Middle frontal gyrus (tissue), 1 donor: ENCODE measurements at regions not wholly inside any gene's neighbourhood (a gene's known extent, or its start where the extent isn't known, plus 50 kb on each side); places are given as distances from the start of the nearest gene placed in this dataset.
"Not testable (repeated sequence)": the region's sequence is repeated elsewhere in the genome, so short reads cannot be mapped to it uniquely, and the experiment has no call there.

Source experiments
- DNase-seq: peaks from one replicate; pipeline ENCODE4 v3.0.0-alpha.2; 2015; ENCODE audit warnings: low spot score; ENCODE audit errors: extremely low spot score

GRCh38 chr15:67918205-67918861, 78.5 kb upstream of the RNU6-1 start:
- no peak for DNase-seq

DNA sequence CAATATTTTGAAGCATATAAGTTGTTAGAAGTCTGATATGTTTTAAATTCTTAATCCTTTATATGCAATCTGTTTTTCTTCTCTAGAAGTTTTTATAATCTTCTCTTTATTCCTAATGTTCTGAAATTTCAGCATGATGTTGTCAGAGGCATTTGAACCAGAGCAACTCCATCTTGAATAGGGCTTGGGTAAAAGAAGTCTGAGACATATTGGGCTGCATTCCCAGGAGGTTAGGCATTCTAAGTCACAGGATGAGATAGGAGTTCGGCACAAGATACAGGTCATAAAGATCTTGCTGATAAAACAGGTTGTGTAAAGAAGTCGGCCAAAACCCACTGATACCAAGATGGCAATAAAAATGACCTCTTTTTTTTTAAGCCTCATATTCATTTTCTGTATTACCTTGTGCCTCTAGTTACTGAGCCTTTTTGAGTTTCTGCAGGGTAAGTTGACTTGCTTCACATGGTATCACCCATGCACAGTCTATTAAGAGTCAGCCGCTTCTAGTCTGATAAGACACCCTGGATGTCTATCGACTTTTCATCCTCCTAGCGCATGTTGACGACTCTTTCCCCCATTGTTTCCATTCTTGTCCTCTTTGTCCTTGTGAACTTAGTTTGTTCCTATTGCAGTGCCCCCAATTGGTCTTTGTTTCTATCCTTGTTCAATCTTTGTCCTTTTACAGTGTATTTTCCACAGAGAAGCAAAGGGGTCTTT, 80.8 kb upstream of the RNU6-1 start:
- no peak for DNase-seq

- DNase-seq, result no peak
Measured at GRCh38 chr15:67922106-67922675, 82.3 kb upstream of the RNU6-1 start.

DNA sequence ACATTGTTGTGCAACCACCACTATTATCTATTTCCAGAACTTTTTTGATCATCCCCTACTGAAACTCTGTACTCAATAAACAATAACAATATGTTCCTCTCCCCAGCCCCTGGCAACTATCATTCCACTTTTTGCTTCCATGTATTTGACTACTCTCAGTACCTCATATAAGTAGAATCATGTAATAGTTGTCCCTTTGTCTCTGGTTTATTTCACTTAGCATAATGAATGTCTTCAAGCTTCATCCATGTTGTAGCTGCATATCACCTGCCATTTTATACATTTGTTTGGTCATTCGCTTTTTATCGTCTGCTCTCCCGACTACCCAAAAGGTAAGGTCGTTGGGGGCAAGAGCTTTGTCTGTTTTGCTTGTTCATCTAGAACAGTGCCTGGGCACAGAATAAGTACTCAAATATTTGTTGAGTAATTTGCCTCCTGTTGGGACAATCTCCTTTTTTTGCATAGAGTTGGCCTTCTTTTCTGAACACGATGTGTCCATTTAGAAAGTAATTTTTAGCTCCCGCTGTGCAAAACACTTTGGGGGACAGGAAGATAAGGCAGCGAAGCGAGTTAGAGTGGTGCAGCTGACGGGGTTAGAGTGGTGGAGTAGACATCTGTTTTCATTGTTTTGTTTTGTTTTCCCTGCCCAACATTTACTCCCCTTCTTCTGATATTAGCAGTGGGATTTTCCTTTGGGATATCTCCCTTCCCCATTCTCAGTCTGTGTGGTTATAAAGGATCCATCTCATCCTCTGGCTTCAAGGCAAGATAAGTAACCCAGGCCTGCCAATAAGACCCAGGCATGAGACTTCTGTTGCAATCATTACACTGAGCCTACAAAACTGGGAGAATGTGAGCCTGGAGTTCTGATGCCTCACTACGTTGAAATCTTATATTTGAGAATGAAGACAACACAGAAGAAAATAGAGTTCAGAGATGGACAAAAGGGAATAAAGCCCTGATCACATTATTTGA, 83.4 kb upstream of the RNU6-1 start:
- no peak for DNase-seq

DNA sequence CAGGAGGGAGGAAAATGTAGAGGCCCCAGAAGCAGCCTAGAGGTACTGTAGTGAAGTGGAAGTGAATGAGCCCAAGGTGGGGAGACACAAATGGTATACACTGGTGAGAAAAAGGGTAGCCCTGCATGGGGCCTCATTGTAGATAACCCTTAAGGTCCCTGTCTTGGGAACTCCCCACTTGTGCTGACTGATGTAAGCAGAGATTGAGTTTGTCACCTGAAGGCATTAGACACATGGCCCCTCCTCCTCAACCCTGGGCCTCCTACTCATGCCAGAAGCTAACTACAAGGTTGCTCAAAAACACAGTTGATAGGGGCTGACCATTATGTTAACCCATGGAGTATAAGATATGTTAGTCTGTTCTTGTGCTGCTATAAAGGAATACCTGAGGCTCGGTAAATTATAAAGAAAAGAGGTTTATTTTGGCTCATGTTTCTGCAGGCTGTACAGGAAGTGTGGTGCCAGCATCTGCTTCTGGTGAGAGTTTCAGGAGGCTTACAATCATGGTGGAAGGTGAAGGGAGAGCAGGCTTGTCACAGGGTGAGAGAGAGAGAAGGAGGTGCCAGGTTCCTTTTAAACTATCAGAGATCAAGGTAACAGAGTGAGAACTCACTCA, 84.6 kb upstream of the RNU6-1 start:
- DNase-seq, result no peak

DNA sequence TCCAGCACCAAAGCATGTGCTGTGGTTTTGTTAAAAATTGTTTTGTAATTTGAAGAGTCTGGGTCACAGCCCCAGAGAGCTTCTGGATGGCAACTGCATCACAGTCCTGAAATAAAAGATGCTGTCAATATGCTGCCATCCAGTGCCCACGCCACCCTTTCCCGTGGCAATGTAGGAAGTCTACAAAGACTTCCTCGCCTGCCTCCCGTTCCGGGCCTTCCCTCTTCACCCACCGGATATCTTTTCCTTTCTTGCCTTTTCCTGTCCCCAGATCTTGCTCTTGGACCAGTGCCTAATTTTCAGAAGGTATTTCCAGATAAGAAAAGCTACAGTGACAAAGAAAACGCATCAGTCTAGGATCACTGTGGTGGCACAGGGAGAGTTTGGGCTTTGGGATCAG, 85.3 kb upstream of the RNU6-1 start:
- DNase-seq, result no peak

GRCh38 chr15:67927501-67928168, 87.8 kb upstream of the RNU6-1 start:
- DNase-seq, result peak; percentile 56

GRCh38 chr15:67928666-67929065, 88.8 kb upstream of the RNU6-1 start:
- no peak for DNase-seq

DNA sequence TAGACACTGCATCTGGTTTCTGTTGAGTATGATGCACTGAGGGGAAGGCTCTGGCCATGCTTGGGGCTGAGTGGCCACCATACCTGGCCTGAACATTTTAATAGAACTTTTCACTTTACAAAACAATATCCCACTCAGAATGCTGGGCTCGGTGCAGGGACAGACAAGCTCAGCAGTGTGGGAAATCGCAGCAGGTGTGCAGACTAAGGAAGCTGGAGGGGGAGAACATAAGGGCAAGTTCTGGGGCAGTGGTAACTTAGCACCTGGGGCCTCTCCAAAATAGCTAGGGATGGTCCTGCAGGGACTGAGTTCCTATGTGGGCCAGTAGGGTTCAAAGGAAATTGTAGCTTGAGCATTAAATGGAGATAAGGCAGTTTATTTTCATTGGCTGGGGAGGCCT, 90.9 kb upstream of the RNU6-1 start:
- no peak for DNase-seq

GRCh38 chr15:67931861-67932260, 92.0 kb upstream of the RNU6-1 start:
- no peak for DNase-seq

DNA sequence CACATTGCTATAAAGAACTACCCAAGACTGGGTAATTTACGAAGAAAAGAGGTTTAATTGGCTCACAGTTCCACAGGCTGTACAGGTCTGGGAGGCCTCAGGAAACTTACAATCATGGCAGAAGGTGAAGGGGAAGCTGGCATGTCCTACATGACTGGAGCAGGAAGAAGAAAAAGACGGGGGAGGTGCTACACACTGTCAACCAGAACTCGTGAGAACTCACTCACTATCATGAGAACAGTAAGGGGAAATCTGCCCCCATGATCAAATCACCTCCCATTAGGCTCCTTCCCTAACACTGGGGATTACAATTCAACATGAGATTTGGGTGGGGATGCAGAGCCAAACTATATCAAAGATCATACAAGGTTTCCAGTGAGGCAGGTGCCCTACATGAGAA, 94.3 kb upstream of the RNU6-1 start:
- not testable (repeated sequence) for DNase-seq

DNA sequence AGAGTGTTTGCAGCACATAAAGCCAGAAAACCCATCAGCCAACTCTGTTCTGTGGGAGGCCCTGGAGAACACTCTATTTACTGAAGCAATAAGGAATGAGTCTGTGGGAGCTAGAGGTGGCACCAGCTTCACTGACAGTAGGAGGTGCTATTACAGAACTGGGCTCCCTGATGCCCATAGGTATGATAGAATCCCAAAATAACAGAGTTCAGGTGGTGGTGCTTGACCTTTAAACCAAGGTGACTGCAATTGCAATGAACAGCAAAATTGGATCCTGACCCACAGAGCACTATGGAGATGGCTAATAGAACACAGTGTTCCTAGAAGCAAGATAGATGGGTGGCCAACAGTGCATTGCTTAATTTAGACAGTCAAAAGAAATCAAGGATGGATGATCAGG, 95.4 kb upstream of the RNU6-1 start:
- DNase-seq, result no peak

DNA sequence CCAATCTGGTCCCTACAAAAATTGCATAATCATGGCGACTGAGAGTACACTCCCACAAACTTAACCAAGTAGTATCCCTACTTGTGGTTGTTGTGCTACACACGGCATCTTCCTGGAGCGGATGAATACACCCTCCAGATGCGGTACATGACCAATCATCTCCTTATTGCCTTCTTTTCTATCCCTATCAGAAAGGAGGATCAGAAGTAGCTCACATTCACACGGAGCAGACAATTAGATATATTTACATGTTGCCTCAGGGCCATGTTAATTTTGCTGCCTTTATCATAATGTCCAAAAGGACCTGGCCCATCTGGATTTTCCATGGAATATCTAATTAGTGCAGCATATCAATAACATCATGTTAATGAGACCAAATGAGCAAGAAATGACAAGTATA, 96.4 kb upstream of the RNU6-1 start:
- no peak for DNase-seq

- no peak for DNase-seq
Measured at GRCh38 chr15:67937153-67937761, 97.4 kb upstream of the RNU6-1 start.

- not testable (repeated sequence) for DNase-seq
Measured at GRCh38 chr15:67939179-67939578, 99.3 kb upstream of the RNU6-1 start.

DNA sequence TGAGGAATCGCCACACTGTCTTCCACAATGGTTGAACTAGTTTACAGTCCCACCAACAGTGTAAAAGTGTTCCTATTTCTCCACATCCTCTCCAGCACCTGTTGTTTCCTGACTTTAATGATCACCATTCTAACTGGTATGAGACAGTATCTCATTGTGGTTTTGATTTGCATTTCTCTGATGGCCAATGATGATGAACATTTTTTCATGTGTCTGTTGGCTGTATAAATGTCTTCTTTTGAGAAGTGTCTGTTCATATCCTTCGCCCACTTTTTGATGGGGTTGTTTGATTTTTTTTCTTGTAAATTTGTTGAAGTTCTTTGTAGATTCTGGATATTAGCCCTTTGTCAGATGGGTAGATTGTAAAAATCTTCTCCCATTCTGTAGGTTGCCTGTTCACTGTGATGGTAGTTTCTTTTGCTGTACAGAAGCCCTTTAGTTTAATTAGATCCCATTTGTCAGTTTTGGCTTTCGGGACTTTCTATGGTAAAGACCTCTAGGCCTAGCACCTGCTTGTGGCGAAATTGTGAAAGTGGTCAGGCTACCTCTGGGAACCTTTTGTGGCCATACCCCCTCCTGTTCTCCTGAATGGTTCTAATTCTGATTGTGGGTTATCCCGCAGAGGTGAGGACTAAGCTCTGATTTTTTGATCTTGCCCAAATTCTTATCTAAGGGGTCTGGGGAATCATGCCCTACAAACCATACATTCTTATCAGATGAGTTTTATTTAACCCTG, 99.9 kb upstream of the RNU6-1 start:
- DNase-seq, result not testable (repeated sequence)

- DNase-seq, result no peak
Measured at GRCh38 chr15:67940324-67940719, 100.5 kb upstream of the RNU6-1 start.

DNA sequence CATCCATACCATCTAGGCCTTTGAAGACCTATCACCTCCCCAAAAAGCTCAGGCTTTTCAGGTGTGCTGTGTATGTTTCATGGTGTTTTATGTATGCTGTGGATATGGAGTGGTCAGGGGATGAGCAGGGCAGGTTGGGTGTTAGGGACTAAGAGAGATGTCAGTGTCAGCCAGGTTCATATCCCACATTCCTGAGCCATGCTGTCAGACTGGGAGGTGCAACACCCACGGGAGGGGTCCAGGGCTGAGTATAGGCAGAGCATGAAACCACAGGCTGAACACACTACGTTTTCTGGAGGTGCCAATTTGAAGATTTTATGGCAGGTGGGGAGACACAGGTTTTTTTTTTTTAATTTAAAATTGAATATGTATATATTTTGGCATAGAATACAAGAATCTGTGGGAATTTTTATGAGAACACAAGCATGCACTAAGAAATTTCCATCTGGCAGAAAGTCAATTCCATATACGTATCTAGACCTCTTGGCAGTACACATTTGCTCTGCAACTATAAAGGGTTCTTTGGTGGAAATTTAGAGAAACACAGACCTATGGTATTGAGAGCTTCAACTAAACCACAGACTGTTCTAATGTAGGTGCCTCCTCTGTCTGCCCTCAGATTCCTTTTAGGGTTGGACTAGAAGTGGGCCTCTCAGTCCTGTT, 101.9 kb upstream of the RNU6-1 start:
- no peak for DNase-seq

- DNase-seq, result no peak
Measured at GRCh38 chr15:67943475-67943874, 103.6 kb upstream of the RNU6-1 start.
